Panc1 (cell line): ENCODE measurements at regions not wholly inside any gene's neighbourhood (a gene's known extent, or its start where the extent isn't known, plus 50 kb on each side); places are given as distances from the start of the nearest gene placed in this dataset.

Experiments
- POLR2AphosphoS5 ChIP-seq: IDR thresholded peaks from 2 replicates; pipeline ENCODE4 v1.6.1; 2012; ENCODE audit warnings: mild to moderate bottlenecking, low read depth, low read length, moderate library complexity
- SIN3A ChIP-seq: IDR thresholded peaks from 2 replicates; pipeline ENCODE4 v1.6.1; 2012; ENCODE audit warnings: low read depth, mild to moderate bottlenecking, low read length, moderate library complexity, borderline replicate concordance; ENCODE audit not compliant: insufficient read depth
- TCF7L2 ChIP-seq: IDR thresholded peaks from 2 replicates; pipeline ENCODE4 v1.6.1; 2011; ENCODE audit warnings: mild to moderate bottlenecking, low read depth, low read length, inconsistent platforms
- TF ChIP-seq, protein P1 (sequence below): fragments of 450-650 bp; IDR thresholded peaks from 2 replicates; pipeline ENCODE4 v1.5.1; 2017; ENCODE audit warnings: mild to moderate bottlenecking
- TF ChIP-seq, protein P2 (sequence below), 2 experiments: IDR thresholded peaks; 2 replicates each; pipeline ENCODE4 v1.6.1; 2011 to 2012; ENCODE audit warnings: low read depth in 2 of 2, control low read depth in 1 of 2, low read length in 1 of 2, mild to moderate bottlenecking in 1 of 2, moderate library complexity in 1 of 2; ENCODE audit not compliant: insufficient read depth in 1 of 2

DNA sequence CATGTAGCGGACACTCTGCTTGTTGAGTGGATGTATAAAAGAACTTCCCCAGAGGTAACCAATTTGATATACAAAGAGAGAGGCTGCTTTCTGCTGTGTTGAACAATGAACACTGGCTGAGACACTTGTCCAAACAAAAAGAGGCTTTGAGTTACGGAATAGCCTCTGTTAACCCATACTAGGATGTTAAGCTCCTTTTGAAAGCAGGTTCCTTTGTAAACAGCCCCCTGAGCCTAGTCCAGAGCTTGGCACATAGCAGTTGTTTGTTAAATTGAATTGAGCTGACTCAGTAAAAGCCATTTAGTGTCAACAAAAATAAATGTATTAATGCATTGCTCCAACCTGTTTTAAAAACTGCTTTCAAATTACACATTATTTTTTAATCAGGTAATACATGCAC lies 200.1 kb downstream of the MZT1 start:
- TF ChIP-seq SIN3A = no peak
- TF ChIP-seq, protein P1, sequence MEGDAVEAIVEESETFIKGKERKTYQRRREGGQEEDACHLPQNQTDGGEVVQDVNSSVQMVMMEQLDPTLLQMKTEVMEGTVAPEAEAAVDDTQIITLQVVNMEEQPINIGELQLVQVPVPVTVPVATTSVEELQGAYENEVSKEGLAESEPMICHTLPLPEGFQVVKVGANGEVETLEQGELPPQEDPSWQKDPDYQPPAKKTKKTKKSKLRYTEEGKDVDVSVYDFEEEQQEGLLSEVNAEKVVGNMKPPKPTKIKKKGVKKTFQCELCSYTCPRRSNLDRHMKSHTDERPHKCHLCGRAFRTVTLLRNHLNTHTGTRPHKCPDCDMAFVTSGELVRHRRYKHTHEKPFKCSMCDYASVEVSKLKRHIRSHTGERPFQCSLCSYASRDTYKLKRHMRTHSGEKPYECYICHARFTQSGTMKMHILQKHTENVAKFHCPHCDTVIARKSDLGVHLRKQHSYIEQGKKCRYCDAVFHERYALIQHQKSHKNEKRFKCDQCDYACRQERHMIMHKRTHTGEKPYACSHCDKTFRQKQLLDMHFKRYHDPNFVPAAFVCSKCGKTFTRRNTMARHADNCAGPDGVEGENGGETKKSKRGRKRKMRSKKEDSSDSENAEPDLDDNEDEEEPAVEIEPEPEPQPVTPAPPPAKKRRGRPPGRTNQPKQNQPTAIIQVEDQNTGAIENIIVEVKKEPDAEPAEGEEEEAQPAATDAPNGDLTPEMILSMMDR = no peak
- TF ChIP-seq POLR2AphosphoS5 = no peak
- TF ChIP-seq, protein P2, sequence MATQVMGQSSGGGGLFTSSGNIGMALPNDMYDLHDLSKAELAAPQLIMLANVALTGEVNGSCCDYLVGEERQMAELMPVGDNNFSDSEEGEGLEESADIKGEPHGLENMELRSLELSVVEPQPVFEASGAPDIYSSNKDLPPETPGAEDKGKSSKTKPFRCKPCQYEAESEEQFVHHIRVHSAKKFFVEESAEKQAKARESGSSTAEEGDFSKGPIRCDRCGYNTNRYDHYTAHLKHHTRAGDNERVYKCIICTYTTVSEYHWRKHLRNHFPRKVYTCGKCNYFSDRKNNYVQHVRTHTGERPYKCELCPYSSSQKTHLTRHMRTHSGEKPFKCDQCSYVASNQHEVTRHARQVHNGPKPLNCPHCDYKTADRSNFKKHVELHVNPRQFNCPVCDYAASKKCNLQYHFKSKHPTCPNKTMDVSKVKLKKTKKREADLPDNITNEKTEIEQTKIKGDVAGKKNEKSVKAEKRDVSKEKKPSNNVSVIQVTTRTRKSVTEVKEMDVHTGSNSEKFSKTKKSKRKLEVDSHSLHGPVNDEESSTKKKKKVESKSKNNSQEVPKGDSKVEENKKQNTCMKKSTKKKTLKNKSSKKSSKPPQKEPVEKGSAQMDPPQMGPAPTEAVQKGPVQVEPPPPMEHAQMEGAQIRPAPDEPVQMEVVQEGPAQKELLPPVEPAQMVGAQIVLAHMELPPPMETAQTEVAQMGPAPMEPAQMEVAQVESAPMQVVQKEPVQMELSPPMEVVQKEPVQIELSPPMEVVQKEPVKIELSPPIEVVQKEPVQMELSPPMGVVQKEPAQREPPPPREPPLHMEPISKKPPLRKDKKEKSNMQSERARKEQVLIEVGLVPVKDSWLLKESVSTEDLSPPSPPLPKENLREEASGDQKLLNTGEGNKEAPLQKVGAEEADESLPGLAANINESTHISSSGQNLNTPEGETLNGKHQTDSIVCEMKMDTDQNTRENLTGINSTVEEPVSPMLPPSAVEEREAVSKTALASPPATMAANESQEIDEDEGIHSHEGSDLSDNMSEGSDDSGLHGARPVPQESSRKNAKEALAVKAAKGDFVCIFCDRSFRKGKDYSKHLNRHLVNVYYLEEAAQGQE (IDR thresholded peaks at IDR 0.05; ENCODE audit: insufficient read depth in 1 of 2, low read depth in 2 of 2, low read length in 1 of 2) = no peak
- no peak for TF ChIP-seq TCF7L2
